DND-41 (cell line): ENCODE measurements at regions not wholly inside any gene's neighbourhood (a gene's known extent, or its start where the extent isn't known, plus 50 kb on each side); places are given as distances from the start of the nearest gene placed in this dataset.
A peak's percentile ranks its signal among the peaks of the same experiment; 100 is the strongest.
"Not testable (repeated sequence)": the region's sequence is repeated elsewhere in the genome, so short reads cannot be mapped to it uniquely, and the experiment has no call there.

ENCODE experiments used
- ATAC-seq: fragments of 200-7000 bp; cut with Tn5 transposase; 3 replicates; pipeline ENCODE4 v1.9.1; 2021; ENCODE audit warnings: low read depth; ENCODE audit not compliant: insufficient read depth
- DNase-seq: peaks from one replicate; pipeline ENCODE4 v3.0.0-alpha.2; 2020
- H2AFZ ChIP-seq: 2 replicates; pipeline ENCODE4 v1.6.0; 2012; ENCODE audit warnings: low read depth, low read length
- H3K27ac ChIP-seq: 2 replicates; pipeline ENCODE4 v1.5.1; 2012; ENCODE audit warnings: low read length, inconsistent platforms
- H3K27me3 ChIP-seq: fragments of 200-600 bp; sonication (generic); 2 replicates; pipeline ENCODE4 v1.6.0; 2012; ENCODE audit warnings: low read length, mild to moderate bottlenecking, inconsistent platforms; ENCODE audit not compliant: insufficient read depth, poor library complexity
- H3K36me3 ChIP-seq: 2 replicates; pipeline ENCODE4 v1.5.1; 2012; ENCODE audit warnings: low read length, inconsistent platforms; ENCODE audit not compliant: insufficient read depth
- H3K4me1 ChIP-seq: 2 replicates; pipeline ENCODE4 v1.5.1; 2012; ENCODE audit warnings: mild to moderate bottlenecking, low read length; ENCODE audit not compliant: insufficient read depth
- H3K4me2 ChIP-seq: 2 replicates; pipeline ENCODE4 v1.6.0; 2012; ENCODE audit warnings: mild to moderate bottlenecking, moderate library complexity, low read length, inconsistent platforms; ENCODE audit not compliant: insufficient read depth
- H3K4me3 ChIP-seq, 2 experiments: fragments of 200-600 bp in 1 of 2; shearing (Covaris generic) in 1 of 2; 2 replicates each; pipeline ENCODE4 v1.5.1; 2012 to 2016; ENCODE audit warnings: inconsistent platforms in 2 of 2, low read length in 2 of 2, mild to moderate bottlenecking in 2 of 2, low read depth in 1 of 2, moderate library complexity in 1 of 2
- H3K79me2 ChIP-seq: 2 replicates; pipeline ENCODE4 v1.6.0; 2012; ENCODE audit warnings: low read length, inconsistent platforms; ENCODE audit not compliant: insufficient read depth
- H3K9ac ChIP-seq: 2 replicates; pipeline ENCODE4 v1.6.0; 2012; ENCODE audit warnings: low read depth, mild to moderate bottlenecking, inconsistent platforms, low read length, moderate library complexity
- H3K9me3 ChIP-seq: 2 replicates; pipeline ENCODE4 v1.5.1; 2012; ENCODE audit warnings: low read length, moderate library complexity, mild to moderate bottlenecking, inconsistent platforms; ENCODE audit not compliant: insufficient read depth, severe bottlenecking
- H4K20me1 ChIP-seq: 2 replicates; pipeline ENCODE4 v1.6.0; 2012; ENCODE audit warnings: low read length; ENCODE audit not compliant: insufficient read depth
- CTCF ChIP-seq: IDR thresholded peaks from 2 replicates; pipeline ENCODE4 v1.5.1; 2012; ENCODE audit warnings: borderline replicate concordance, low read length, moderate library complexity, mild to moderate bottlenecking; ENCODE audit not compliant: poor library complexity, severe bottlenecking; ENCODE audit errors: extremely low read depth
- EZH2 ChIP-seq: IDR thresholded peaks from 3 replicates; pipeline ENCODE4 v1.6.1; 2012; ENCODE audit warnings: borderline replicate concordance, low read depth, mild to moderate bottlenecking, moderate library complexity, low read length, inconsistent platforms; ENCODE audit not compliant: severe bottlenecking

DNA sequence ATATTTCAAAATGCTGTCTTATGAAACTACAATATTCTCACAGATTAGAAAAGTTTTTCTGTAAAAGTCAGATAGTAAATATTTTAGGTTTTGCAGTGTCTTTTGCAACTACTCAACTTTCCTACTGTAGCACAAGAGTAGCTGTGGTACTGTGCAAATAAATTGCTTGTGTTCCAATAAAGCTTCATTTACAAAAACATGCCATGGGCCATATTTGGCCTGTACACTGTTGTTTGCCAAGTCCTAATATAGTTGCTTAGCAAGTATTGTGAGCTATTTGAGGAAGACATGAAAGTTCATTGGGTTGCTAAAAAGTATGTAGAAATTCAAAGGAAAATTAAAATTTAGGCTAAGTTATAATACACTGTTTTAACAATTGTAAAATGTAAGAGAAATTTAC, 80.0 kb downstream of the TFPI2 start:
- Histone ChIP-seq H3K9me3 (no peaks in the 10 kb centered on the region), H3K4me1 (no peaks in the 10 kb centered on the region), H3K36me3 (no peaks in the 10 kb centered on the region), H2AFZ (no peak overlapping the region), H3K4me3 (no peak overlapping the region), H3K4me2 (no peak overlapping the region), H3K27me3 (no peaks in the 10 kb centered on the region), H3K9ac (no peak overlapping the region), H4K20me1 (no peaks in the 10 kb centered on the region), H3K27ac (no peak overlapping the region), H3K79me2 (no peaks in the 10 kb centered on the region)
- no peak for DNase-seq
- TF ChIP-seq EZH2 = no peak
- TF ChIP-seq CTCF = no peak
- ATAC-seq = no peak

GRCh38 chr7:93804726-93805125, 85.8 kb downstream of the TFPI2 start:
- H3K27me3 ChIP-seq = no peaks in the 10 kb centered on the region
- H3K9ac ChIP-seq = no peak overlapping the region
- H3K27ac ChIP-seq = no peak overlapping the region
- no peaks in the 10 kb centered on the region for H3K4me1 ChIP-seq
- TF ChIP-seq CTCF (no peak), EZH2 (no peak)
- H2AFZ ChIP-seq = no peak overlapping the region
- H3K9me3 ChIP-seq = no peaks in the 10 kb centered on the region
- no peaks in the 10 kb centered on the region for H3K79me2 ChIP-seq
- no peak for ATAC-seq
- H3K4me3 ChIP-seq = no peak overlapping the region
- no peaks in the 10 kb centered on the region for H4K20me1 ChIP-seq
- H3K4me2 ChIP-seq = no peak overlapping the region
- no peak for DNase-seq
- H3K36me3 ChIP-seq = no peaks in the 10 kb centered on the region

DNA sequence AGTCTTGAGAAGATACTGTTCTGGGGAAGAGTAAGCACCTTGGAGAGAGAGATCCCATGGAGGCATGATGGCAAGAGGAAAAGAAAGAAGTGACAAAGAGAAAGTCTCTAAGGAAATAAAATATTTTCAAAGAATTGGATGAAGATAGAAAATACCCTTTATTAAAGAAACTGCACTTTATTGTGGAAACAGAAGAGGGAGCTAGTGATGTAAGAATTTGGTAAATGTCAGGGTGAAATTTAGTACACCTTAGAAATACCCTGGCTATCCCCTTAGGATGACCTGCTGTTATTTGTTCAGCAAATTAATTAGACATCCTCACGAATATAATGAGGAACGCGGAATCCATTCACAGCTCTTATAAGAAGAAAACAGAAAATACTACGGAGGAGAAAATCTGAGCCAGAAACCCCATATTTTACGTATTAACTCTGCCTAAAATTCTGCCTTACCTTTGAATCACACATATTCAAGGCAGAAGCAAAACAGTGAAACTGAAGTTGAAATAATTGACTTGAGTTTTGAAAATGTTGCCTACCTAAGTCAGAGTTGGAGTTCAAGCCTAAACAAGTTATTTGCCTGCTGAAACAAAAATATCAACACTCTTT, 90.7 kb downstream of the TFPI2 start:
- H3K9ac ChIP-seq = no peak overlapping the region
- DNase-seq (no peak), ATAC-seq (no peak)
- no peak overlapping the region for H3K4me2 ChIP-seq
- H3K36me3 ChIP-seq = no peaks in the 10 kb centered on the region
- H3K27me3 ChIP-seq = no peaks in the 10 kb centered on the region
- H4K20me1 ChIP-seq = no peaks in the 10 kb centered on the region
- H3K9me3 ChIP-seq = no peaks in the 10 kb centered on the region
- no peaks in the 10 kb centered on the region for H3K79me2 ChIP-seq
- no peak overlapping the region for H2AFZ ChIP-seq
- no peaks in the 10 kb centered on the region for H3K4me1 ChIP-seq
- TF ChIP-seq CTCF (peak; percentile 52), EZH2 (no peak)
- H3K4me3 ChIP-seq = no peak overlapping the region
- no peak overlapping the region for H3K27ac ChIP-seq

DNA sequence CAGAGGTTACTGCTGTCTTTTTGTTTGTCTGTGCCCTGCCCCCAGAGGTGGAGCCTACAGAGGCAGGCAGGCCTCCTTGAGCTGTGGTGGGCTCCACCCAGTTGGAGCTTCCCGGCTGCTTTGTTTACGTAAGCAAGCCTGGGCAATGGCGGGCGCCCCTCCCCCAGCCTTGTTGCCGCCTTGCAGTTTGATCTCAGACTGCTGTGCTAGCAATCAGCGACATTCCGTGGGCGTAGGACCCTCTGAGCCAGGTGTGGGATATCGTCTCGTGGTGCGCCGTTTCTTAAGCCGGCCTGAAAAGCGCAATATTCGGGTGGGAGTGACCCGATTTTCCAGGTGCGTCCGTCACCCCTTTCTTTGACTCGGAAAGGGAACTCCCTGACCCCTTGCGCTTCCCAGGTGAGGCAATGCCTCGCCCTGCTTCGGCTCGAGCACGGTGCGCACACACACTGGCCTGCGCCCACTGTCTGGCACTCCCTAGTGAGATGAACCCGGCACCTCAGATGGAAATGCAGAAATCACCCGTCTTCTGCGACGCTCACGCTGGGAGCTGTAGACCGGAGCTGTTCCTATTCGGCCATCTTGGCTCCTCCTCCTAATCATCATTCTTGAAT, 97.4 kb downstream of the TFPI2 start:
- not testable (repeated sequence) for H3K27ac ChIP-seq, H3K27me3 ChIP-seq, H4K20me1 ChIP-seq, H3K4me1 ChIP-seq, H3K36me3 ChIP-seq, H2AFZ ChIP-seq, H3K9ac ChIP-seq, H3K4me2 ChIP-seq, H3K4me3 ChIP-seq, H3K79me2 ChIP-seq, ATAC-seq, DNase-seq, H3K9me3 ChIP-seq
